Gastroesophageal sphincter (tissue), 3 donors: ENCODE measurements at regions not wholly inside any gene's neighbourhood (a gene's known extent, or its start where the extent isn't known, plus 50 kb on each side); places are given as distances from the start of the nearest gene placed in this dataset.

ENCODE experiments used
- CTCF ChIP-seq, 4 experiments: fragments of 200-600 bp in 2 of 4; fragments of 450-650 bp in 2 of 4; sonication (generic) in 1 of 4; IDR thresholded peaks; one replicate each; pipeline ENCODE4 v1.5.1; 2017 to 2019; ENCODE audit warnings: antibody characterized with exemption in 4 of 4, mild to moderate bottlenecking in 2 of 4, moderate library complexity in 2 of 4
- EP300 ChIP-seq: sonication (generic); formaldehyde crosslinking; IDR thresholded peaks from one replicate; pipeline ENCODE4 v1.6.1; 2017; ENCODE audit warnings: antibody characterized with exemption, mild to moderate bottlenecking

DNA sequence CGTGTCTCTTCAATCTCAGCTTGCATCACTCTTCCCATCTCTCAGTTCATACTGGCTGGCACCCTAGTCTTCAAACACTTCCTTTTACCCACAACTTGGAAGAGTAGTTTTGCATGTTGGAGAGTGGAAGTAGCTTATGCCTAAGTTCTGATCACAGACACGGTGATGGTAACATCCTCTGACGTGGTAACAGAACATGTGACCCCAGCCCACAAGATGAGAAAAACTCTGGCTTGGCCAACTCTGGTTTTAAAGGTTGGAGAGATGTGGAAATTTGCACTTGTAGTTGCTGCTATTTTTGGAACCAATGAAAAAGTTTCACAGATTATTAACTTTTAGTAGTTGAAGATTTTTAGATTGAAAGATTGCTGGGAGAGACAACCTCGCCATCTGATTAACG, 155.4 kb upstream of the SLC35G4 start:
- TF ChIP-seq EP300 (no peak), CTCF (IDR thresholded peaks at IDR 0.05) (no peak)
